Endothelial cell of hepatic sinusoid (primary cell): ENCODE measurements at regions not wholly inside any gene's neighbourhood (a gene's known extent, or its start where the extent isn't known, plus 50 kb on each side); places are given as distances from the start of the nearest gene placed in this dataset.

Source experiments
- in situ Hi-C: cut with HindIII; loops from 2 replicates; pipeline ENCODE4 v1.10.0; 2017; ENCODE audit warnings: low sequenced_read_pairs

DNA sequence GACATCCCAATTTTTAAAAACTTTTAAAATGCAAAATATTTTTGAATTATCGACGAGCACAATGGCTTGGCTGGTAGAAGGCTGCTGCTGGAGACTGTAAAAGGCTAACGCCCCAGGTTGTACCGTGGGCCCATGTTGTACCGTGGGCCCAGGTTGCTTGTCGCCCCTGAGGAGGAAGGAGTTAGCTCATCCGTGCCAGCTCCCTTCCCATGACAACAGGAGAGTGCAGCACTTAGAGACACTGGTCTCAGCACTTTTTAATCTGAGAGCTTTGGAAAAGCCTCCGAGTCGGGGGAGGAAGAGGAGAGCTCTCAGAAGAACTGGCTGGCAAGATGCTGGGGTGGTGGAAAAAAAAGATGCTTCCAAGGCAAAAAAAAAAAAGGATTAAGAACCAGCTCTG, 50.3 kb upstream of the CACNA1A start:
- in situ Hi-C loops, result no loop called here
